ENCODE measurements at regions not wholly inside any gene's neighbourhood (a gene's known extent, or its start where the extent isn't known, plus 50 kb on each side); places are given as distances from the start of the nearest gene placed in this dataset.
A peak's percentile ranks its signal among the peaks of the same experiment; 100 is the strongest.
"Not testable (repeated sequence)": the region's sequence is repeated elsewhere in the genome, so short reads cannot be mapped to it uniquely, and the experiment has no call there.

DNA sequence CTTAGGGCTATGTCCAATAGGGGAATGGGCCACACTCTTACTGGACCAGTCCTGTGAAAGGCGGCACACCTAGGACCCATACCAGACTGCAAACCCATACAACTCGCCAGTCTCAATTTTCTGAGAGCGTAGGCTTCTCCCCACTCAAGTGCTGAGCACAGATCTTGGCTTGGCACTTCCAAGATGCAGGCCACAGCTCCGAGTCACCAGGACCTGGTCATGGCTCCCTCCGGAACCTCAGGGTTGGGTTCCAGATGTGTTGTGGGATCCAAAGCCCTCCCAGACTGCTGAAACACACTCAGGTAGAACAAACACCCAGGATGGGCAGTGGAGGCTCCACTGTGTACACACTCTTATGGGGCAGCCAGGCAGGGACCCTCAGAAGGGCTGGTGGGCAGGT, 103.3 kb downstream of the TMEM144 start:
- DNase-seq = no peak

DNA sequence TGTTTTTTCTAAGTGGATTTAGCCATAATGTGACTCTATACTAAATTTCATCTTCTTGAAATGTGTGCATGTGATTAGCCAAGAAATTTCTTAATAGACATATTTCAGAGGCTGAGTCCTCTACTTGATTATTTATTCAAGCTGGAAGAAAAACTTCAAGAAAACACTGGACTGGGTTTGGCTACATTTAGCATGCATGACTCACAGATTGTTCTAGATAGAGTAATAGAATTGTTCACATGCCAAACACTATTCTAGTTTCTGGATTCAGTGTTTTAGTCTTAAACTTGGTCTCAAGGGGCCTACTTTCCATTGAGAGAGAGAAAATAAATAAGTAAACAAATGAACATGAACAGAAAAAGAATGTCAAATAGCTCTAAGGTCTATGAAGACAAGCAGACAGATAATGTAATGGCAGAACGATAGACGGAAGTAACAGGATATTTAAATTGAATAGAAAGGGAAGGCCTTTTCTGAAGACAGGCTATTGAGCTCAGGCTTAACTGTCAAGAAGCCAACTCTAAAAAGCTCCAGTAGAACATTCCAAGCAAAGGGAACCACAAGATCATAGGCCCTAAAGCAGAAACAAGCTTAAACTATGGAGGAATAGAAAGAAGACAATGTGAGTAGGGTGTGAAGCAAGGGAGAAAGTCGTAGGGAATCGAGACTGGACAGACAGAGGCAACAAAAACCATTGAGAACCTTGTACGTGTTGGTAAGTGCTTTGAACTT, 104.6 kb downstream of the TMEM144 start:
- DNase-seq = no peak

DNA sequence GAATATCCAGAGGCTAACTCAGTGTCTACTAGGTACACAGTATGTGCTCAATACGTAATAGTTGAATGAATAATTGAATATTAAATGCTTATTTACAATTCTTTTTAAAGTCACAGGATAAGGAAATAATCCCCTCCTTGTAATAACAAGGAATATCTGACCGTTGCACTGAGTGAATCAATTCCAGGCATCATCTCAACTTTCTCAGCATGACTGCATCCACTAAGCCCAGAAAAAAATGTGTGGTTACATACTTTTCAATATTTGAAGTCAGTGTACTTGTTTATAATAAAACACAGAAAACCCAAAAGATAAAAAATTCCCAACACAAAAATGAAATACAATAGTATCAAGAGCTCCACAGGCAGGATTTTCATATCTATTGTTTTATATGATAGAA, 105.4 kb downstream of the TMEM144 start:
- no peak for DNase-seq

DNA sequence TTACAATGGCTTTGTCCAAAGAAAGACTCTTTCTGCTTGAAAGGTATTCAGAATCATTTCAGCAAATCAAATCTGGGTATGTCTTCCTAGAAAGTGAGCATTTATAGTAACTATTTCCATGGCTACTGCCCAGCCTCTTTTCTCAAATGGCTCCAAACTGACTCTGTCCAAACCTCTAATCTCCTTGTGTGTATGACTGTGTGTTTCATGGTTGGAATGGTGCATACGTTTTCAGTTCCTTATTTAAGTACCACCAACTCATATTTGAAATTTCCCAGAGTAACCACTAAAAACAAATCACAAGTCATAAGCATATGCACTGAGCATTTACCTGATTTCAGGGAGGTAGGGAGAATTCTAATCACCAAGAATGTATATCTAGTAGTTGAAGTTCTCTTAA, 106.0 kb downstream of the TMEM144 start:
- no peak for DNase-seq

DNA sequence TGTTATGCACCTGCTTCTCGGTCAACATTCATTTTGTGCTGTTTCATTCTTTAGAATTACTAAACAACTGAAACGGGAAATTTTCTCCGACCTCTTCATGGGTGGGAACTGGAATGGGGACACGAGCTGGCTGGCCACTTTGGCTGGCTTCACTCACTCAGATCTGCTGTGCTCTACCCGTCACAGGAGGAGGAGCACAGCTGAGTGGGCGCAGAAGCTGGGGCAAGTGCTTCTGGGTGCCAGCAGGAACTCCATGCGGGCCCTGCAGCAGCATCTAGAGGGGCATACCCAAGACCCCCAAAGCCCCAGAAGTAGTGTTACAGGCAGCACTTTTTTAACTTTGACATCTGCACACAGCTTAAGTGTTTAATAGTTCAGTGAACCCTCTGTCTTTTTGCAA, 109.6 kb downstream of the TMEM144 start:
- DNase-seq = no peak

DNA sequence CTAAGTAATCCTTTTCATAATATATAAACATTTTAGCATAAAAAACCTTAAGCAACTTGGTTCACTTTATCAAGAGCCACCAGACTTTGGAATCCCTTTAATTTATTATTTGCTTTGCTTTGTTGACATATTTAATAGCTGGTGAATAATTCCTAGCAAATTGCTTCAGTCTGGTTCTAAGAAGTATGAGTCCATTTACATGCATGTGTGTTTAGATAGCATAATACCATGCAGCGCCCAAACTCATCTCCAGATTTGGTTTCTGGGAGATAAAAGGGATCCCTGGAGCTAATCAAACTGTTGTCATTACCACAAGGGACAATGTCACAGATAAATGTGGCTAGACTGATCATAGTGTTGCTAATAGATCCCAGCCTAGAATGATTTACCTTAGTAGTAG, 111.8 kb downstream of the TMEM144 start:
- peak; percentile 74 for DNase-seq

DNA sequence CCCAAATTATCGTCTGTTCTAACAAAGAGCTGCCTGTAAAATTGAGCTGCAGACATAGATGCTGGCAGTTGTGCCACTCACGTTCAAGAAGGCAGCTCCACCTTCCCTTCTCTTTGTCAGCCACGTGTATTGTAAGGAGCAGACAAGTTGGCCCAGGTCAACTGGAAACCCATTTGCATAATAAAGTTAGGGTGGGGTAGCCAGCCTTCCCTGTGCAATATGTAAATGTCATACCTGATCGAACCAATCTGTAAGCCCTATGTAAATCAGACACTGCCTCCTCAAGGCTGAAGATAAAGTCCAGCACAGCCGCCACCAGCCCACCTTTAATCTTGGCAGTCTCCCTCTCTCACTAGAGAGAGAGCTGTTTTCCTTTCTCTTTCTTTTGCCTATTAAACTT, 117.2 kb downstream of the TMEM144 start:
- no peak for DNase-seq

DNA sequence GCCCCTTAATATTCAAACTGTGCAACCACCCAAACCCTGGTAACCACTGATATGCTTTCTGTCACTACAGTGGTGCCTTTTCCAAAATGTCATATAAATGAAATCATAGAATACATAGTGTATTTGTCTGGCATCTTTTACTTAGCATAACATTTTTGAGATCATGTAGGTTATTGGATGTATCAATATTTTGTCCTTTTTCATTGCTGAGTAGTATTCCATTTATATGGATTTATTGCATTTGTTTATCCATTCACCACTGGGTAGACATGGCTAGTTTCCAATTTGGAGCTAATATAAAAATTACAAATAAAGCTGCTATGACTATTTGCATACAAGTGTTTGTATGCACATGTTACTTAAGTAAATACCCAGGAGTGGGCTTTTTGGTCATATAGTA, 121.6 kb downstream of the TMEM144 start:
- DNase-seq = no peak

DNA sequence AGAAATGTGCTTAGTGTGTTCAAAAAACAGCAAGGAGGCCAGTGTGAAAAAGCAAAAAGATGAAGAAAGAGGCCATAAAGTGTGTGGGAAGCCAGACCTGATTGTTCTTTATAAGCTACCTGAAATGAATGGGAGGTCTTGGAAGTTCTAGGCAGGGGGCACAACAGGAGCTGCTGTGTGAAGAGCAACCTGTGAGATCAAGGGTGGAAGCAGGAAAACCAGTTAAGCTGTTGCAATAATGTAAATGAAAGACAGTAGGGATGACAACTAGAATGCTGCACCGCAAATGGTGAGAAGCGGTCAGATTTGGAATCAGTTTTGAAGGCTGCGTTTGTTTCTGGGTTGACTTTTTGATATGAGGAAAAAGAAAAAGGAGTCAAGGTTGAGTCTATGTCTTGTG, 123.5 kb downstream of the TMEM144 start:
- DNase-seq = no peak

DNA sequence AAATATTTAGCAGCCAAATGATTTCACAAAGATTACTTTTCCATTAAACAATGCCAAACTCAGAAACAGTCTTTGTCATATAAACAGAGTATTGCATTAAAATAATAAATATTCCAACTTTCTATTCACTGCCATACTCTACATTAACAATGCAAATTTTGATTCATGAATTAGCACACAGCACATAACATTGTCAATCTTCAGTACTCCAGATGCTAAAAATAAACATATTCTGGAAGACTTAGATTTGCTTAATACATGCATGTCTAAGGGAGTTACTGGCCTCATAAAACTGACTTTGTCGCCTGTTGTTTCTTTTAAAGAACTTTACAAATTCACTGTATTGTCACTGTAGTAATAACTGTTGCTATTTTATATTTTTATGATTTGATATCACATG, 131.6 kb downstream of the TMEM144 start:
- DNase-seq = no peak

DNA sequence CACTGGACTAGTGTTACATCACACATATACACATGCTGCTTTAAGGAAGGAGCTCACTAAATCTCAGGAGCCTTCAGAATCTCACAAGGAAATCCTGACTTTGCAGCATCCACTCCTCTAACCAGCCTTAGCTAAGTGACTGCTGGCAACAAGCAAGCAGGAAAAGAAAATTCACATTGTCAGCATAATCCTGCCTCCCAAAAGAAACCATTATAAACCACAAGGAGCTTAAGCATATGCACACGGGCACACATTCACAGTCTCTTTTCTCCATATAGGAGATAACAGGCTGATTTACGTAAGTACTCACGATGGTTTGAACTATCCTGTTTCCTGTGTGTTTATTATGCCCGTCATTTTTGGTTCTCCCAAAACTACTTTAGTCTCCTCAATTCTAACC, 136.3 kb downstream of the TMEM144 start:
- DNase-seq = no peak

DNA sequence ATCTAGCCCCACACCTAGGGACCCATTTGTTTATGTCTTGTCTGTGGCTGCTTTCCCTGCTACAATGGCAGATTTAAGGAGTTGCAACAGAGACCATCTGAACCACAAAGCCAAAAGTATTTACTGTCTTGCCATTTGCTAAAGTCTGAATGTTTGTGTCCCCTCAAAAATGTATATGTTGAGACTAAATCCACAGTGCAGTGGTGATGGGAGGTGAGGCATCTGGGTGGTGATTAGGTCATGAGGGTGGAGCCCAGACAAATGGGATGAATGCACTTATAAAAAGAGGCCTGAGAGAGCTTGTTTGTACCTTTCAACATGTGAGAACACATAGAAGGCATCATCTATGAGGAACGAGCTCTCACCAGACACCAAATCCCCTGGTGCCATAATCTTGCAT, 137.3 kb downstream of the TMEM144 start:
- DNase-seq = no peak

DNA sequence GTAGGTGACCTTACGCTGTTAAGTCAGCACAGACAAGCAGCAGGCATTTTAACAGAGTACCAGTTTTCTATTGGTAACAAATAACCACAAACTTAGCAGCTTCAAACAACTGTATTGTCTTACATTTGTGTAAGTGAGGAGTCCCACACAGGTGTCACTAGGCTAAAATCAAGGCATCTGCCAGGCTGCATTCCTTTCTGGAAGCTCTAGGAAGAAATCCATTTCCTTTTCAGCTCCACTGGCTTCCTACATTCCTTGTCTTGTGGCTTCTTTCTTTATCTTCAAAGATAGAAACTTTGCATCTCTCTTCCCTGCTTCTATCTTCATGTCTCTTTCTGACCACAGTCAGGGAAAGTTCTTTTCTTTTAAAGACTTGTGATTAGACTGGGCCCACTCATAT, 139.9 kb downstream of the TMEM144 start:
- DNase-seq = no peak

DNA sequence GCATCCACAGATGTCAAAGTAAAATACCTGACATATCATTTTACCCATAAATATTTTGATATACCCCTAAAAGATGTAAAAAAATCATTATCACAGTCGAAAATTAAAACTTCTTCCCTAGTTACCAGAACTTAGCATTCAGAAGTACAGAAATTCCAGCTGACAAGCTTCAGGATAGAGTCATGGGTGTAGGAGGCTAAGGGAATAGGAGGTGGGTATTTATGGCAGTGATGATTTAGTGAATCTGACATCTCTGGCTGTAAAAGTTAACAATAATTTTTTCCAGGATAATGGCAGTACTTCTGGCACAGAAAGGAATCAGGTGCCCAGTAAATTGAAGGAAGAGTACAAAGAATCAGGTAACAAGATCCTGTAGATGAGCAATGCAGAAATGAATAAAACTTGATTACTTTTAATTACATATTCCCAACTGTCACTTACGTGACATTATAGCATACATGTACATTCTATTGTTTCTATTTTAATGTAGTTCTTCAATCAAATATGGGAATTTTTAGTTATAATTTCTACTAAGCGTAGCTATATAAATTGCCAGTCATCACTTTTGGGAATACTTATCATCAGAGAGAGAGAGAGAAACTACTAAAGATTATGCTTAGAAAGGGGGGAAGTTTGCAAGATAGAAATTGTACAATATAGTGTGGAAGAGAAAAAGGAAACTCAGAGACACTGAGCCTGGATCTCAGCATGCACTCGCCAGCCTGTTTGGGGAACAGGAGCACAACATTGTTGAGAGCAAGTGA, 143.4 kb downstream of the TMEM144 start:
- no peak for DNase-seq

DNA sequence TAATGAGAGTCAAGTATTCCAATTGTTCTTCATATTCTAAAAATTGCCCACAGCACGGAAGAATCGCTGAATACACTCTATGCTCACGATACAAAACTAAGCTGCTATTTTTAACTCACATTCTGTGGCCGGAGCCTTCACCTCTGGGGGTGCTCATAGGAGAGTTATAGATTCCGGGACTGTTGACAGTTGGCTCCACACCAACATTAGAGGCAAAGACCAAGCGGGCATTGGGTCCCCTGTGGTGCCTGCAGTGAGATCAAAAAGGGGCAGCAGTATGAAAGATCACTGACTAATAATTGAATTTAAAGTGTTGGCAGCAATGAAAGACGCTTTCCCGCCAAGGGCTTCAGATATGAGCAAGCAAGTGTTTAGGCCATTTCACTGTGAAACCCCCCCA, 146.0 kb downstream of the TMEM144 start:
- peak; percentile 6 for DNase-seq

DNA sequence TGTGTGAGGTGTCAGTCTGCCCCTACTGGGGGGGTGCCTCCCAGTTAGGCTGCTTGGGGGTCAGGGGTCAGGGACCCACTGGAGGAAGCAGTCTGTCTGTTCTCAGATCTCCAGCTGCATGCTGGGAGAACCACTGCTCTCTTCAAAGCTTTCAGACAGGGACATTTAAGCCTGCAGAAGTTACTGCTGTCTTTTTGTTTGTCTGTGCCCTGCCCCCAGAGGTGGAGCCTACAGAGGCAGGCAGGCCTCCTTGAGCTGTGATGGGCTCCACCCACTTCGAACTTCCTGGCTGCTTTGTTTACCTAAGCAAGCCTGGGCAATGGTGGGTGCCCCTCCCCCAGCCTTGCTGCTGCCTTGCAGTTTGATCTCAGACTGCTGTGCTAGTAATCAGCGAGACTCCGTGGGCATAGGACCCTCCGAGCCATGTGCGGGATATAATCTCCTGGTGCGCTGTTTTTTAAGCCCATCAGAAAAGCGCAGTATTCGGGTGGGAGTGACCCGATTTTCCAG, 153.7 kb upstream of the RXFP1 start:
- DNase-seq = not testable (repeated sequence)

DNA sequence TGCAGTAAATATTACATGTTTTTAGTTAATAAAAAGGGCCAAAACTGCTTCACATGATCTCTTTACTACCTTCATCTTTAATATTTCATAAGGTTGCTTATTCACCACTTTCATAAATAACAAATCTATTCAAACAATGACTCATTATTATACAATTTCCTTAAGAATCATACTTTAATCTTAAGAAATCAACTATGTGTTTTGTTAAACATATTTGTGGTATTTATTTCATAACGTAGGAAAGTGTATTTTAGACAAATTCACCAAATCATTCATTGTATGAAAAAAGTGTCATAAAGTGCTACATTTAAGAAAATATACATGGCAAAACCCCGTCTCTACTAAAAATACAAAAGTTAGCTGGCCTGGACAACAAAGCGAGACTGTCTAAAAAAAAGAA, 150.5 kb upstream of the RXFP1 start:
- no peak for DNase-seq

DNA sequence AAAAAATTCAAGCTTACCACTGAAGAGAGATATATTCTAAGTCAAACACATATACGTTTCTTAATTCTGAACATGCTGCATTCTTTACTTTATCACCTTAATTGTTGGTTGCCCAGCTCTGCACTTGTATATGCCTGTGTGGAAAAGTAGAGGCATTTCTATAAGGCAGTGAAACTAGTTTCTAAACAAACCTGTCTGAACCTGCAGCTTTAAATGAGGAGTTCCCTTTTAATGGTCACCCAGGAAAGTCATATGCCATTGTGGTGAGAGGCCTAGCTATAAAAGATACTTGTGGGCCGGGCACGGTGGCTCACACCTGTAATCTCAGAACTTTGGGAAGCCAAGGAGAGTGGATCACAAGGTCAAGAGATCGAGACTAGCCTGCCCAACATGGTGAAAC, 147.4 kb upstream of the RXFP1 start:
- no peak for DNase-seq

DNA sequence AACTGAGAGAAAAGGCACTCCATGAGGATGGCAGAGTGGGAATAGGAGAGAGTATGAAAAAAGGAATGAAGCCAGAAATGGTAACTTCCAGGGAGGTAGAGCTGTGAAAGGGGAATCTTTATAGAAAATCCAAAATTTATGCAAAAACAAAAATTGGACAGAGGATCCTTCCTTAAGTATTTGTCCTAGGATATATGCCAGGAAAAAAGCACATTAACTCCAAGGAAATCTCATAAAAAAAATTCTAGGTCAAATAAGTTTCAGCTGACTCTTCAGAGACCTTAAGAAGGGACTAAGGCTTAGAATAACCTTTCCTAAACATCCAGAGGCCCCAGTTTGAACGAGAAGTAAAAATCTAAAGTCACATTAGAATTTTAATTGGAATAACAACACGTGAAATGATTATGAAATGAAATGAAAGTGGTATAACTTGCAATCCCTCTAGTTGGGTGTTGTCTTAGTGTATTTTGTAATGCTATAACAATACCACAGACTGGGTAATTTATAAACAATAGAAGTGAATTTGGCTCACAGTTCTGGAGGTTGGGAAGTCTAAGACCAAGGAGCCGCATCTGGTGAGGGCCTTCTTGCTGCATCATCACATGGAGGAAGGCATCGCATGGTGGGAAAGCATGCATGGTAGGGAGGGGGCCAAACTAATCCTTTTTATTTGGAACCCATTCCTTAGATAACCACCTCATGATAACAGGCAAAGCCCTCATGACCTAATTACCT, 145.4 kb upstream of the RXFP1 start:
- no peak for DNase-seq

DNA sequence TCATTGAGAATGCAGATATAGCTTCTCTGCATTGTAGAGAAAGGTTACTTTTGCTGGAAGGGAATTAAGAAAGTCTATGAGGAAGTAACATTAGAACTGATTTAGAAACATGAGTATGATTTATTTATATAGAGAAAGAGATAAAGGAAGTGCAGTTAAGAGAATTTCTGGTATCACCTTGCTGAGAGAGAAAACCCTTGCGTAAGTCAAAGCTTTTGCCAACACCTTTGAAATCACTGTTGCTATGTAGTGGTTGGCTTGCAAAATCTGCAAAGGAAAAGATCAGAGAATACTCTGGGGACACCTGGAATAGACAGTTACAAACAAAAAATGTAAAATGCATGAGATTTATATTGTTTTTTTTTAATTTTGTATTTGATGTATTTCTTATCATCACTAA, 137.3 kb upstream of the RXFP1 start:
- DNase-seq = no peak

DNA sequence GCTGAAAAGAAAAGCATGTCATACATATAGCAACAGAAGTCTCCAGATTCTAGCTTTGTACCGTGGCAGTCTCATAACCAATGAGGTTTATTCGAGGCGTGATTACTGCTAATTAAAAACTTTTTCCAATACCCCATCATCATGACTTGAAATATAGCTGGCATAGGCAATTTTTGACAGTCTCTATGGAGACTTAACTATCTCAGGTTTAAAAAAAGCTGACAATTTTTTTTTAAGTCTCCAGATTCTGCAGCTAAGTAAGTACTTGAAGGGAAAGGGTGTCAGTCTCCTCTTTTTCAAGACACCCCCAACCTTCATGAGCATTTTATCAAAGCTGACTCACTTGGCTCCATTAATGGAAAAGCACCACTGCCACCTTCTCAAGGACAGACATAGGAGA, 126.3 kb upstream of the RXFP1 start:
- no peak for DNase-seq

DNA sequence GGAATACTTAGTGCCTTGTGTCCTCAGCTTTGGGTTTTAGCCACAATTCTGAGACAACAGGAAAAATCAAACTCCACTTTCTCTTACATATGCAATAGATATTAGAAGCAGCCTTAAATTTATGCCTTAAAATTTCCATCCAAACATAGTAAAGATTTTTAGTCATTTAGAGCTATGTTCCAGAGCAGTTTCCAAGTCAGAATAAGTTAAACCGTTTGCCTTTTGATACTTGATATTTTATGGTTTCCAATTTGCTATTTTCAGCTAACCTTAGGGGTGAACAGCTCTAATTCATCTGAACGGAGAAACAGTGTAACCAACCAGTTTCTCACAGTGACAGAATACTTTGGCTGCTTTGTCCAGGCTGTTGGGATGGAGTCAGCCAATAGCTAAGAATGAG, 125.8 kb upstream of the RXFP1 start:
- no peak for DNase-seq

DNA sequence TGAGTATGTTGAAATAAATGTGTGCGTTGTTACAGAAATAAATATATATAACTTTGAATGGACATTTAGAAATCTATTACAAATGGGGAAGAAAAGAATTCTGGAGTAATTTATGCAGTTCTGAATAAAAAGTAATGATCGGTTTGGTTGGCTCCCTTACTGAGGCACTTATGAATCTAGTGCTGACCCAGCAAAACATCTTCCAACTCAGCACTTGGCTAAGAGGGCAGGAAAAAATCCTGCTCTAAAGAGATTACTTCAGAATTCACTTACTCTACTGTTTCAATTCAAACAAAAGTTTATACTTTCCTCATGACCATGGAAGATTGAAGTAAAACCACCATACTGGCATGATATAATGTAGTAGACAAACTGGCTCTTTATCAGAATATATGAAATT, 123.9 kb upstream of the RXFP1 start:
- DNase-seq = no peak

DNA sequence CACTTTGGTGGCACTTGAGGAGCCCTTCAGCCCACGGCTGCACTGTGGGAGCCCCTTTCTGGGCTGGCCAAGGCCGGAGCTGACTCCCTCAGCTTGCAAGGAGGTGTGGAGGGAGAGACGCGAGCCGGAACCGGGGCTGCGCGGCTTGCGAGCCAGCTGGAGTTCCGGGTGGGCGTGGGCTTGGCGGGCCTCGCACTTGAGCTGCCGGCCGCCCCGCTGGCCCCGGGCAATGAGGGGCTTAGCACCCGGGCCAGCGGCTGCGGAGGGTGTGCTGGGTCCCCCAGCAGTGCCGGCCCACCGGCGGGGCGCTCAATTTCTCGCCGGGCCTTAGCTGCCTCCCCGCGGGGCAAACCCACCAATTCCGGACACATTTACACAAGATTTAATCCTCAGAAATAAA, 113.7 kb upstream of the RXFP1 start:
- DNase-seq = peak; percentile 23
